GM18867 (cell line): ENCODE measurements at regions not wholly inside any gene's neighbourhood (a gene's known extent, or its start where the extent isn't known, plus 50 kb on each side); places are given as distances from the start of the nearest gene placed in this dataset.

Experiments used
- ATAC-seq: cut with Tn5 transposase; IDR thresholded peaks from one replicate; pipeline ENCODE4 v1.9.1; 2021; ENCODE audit warnings: mild to moderate bottlenecking, moderate library complexity; ENCODE audit not compliant: unreplicated experiment

DNA sequence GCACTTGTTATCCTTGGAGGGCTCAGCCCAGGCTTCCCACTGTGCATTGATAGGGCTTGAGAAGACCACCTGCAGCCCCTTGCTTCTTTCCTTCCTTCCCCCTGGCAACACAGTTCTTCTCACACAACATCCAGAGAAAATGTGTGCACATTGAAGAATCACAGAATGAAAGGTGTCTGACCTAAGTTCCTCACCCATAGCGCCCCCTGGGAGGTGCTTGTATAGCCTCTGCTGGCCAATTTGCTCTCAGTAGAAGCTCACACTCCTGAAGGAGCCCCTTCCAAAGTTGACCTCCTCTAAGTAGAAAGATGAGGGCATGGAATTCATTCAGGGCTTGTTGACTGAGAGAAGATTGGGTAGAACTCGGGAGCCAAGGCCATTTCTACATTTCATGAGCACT, 758.4 kb upstream of the KLHL29 start:
- no peak for ATAC-seq

DNA sequence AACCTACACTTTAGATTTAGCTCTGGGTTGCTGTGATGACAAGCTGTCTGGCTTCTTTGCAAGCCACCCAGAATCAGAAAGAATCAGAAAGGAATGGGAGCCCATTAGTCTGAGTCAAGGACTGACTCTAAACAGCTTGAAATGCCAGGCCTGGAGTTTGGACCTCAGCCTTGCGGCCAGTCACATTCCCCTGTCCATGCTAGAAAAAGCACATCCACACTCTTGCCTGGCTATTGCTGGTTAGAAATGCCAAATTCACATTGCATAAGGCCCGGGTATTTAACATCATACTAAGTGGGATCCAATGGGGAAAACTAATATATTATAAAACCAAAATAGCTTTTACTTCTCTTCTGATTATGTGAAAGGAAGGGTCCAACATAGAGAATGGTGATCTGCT, 756.8 kb upstream of the KLHL29 start:
- ATAC-seq: no peak

DNA sequence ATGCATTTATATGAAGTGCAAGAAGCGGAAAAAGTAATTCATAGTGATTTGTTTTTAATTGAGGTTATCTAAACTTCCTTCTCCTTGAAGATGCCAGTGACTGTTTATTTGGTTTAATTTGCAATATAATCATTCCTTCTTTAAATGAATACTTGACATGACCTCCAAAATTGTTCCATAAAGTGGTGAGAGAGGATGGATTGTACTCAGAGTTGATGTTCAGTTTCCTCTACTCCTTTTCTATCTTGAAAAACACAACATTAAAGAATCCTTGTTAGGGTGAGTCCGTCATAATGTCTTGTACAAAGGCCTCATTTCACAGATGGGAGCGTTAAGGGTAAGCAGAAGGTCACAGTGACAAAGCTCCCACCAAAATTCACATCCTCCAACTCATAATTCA, 756.1 kb upstream of the KLHL29 start:
- no peak for ATAC-seq

DNA sequence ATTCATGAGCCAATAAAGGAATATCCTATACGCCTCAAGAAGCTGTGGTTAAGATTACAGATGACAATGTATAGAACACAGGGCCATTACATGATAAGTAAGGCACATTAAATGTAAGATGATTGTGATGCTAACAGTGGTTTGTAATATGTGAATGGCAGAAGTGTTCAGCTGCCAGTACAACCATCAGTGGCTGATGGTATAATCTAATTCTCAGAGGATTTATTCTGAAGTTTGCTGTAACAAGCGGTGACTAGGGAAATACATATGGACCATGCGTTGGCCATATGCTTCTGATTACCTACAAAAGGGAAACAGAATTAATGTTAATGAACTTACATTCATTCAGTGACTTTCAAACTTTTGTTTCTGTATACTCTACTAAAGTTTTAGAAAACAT, 750.8 kb upstream of the KLHL29 start:
- ATAC-seq: no peak

DNA sequence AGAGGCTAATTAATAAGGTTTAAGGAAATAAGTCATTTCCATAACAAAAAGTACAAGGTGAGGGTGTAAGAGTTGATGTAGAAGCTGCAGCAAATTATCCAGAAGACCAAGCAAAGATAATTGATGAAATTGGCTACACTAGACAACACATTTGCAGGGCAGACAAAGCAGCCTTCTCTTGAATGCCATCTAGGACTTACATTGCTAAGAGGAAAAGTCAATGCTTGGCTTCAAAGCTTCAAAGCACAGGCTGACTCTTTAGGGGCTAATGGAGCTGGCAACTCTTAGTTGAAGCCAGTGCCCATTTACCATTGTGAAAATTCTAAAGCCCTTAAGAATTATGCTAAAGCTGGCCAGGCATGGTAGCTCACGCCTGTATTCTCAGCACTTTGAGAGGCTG, 728.6 kb upstream of the KLHL29 start:
- no peak for ATAC-seq

DNA sequence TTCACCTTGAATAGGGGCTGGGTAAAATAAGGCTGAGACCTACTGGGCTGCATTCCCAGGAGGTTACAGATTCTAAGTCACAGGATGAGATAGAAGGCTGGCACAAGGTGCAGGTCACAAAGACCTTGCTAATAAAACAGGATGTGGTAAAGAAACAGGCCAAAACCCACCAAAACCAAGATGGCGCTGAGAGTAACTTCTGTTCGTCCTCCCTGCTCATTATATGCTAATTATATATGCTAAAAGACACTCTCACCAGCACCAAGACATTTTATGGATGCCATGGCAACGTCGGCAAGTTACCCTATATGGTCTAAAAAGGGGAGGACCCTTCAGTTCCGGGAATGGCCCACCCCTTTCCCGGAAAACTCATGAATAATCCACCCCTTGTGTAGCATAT, 711.5 kb upstream of the KLHL29 start:
- ATAC-seq: no peak

DNA sequence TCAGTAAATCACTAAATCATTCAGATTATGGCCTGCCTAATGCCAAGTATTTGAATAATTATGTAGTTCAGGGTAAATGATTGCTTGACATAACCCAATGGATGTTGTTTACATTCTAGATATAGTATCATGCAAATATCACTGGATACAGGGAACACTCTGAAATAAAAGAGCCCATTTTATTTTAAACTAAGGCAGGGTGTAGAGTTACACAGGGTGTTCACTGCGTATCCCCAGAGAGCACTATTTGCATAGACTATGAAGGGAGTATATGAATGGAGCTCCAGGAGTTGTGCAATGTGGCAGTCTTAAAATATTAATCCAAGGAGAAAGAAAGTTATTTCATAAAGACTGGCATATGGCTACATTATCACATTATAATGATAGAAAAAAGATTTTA, 701.1 kb upstream of the KLHL29 start:
- no peak for ATAC-seq

DNA sequence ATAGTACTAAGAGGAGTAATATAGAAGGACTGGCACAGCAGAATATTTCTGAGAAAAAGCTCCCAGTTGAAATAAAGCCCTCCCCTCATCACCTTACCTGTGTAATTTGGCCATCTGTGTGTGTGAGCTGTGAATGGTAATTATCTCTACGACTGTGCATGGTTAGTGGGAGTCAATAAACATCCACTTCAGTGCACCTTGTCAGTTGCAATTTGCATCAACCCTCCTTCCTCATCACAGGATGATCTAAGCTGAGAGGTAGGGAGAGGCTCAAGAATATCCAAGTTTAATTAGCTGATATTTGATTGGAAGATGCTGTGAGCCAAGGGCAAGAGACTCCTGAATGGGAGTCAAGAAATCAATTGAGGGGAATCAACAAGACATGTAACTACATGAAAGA, 694.9 kb upstream of the KLHL29 start:
- ATAC-seq: no peak

DNA sequence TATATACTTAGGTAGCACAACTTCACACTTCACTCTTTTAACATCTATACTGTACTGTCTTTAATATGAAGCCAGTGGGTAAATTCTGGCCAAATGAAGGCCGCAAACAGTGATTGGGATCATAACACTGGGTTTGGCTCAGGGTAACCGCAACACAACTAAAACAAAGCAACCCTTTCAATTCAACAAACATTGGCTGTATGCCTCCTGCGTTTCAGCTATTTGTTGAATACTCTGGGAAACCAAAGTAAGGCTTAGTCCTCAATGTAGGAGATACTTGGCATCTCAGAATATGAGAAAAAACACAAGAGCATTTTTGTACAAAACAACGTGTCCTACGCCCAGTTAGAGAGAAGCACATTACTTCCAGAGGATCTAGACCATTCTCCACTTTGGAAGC, 693.3 kb upstream of the KLHL29 start:
- no peak for ATAC-seq

DNA sequence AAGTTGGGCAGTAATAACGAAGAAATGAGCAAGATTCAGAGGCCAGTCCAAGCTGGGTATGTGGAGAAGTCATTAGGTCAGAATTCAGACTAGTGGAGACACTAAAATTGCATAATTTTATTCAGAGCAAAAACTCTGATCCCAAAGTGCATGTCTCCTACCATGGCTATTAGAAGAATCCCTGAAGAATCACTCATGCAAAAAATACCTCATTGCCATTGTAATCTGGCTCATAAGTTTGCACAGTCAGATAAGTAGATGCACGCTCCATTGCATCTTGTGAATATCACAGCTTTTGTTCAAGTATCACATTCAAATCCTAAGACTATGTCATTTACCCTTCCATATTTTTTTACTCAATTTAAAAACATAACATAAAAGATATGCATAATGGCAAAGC, 692.2 kb upstream of the KLHL29 start:
- no peak for ATAC-seq

DNA sequence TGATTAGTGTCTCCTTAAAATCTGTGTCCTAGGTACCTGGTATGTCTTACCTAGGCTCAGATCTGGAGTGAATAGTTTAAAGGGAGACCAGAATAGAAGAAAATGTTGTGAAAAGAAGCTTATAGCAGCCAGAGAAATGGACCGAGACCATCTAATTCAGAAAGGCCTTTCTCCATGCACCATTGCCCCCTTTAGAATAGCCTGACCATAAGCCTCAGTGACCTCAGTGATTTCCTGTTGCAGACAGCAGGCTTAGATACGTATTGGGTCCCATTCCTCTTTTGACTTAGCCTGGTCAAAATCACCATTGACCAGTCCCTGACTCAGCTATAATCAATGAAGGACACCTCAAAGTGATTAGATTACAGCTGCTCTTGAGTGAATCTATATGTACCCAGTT, 690.7 kb upstream of the KLHL29 start:
- ATAC-seq: no peak

DNA sequence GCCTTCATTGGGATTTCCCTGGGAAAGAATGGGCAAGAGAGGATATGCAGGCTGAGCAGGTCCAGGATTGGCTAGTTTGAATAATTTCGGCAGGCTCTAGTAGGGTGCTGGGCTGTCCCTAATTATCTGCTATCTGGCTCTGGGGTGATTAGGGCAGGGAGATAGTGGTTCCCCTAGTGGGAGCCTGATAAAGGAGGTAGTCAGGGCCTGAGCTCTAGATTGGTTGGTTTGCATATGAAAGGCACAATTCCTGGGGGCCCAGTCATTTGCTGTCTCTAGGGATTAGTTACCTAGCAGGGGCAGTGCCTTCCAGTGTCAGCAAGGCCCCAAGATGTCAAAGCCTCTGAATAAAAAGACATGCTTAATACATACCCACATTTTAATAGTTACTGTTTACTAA, 690.1 kb upstream of the KLHL29 start:
- ATAC-seq: no peak

DNA sequence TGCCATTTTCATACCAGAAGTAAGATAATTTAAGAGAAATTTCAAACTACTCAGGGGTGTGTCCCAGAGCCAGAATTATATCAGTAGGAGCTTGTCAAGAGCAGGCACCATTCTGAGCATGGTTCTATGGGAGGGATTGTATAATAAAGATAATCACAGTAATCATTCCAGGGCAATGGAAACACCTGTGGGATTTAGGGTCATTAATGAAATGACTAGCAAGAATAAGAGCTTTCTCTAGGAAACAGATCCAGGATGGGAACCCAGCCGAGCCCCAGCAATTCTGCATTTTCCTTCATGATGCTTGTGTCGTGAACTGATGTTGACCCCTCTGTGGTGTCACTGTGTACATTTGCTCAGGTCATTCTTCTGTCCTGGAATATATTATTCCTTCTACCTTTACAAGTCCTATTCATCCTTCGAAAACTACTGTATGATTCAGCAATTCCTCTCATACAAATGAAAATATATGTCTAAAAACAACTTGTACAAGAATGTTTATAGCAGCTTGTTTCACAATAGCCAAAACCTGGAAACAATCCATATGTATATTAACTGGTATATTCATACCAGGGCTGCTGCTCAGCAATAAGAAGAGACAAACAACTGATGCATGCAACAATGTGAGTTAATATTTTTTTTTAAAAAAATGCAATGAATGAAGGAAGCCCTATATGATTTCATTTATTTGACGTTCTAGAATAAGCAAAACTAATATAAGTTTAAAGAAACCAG, 687.8 kb upstream of the KLHL29 start:
- ATAC-seq: no peak

DNA sequence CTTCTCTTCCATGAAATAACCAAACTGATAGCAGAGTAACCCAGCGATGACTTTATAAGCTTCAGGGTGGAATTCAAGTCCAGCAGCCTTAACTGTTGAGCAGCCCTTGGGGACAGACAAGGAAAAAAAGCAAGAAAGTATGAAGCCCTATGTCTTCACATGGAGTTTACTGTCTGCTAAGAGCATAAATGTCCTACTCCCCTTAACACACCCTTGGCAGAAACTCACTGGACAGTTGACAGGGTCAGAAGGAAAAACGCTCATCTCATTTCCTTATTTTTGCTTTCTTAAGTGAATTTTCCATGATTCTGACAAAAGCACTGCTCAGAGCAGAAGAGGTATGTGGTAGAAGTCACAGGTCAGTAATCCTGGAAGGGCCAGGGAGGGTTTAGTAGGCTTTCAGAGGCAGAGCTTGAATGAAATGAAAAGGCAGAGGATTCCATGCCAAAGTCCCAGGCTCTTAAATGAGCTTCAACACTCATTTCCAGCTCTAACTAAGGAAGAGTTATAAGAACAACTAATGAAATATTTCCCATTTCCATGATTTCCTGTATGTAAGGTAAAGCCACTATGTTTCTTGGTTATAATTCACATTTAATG, 683.3 kb upstream of the KLHL29 start:
- no peak for ATAC-seq

DNA sequence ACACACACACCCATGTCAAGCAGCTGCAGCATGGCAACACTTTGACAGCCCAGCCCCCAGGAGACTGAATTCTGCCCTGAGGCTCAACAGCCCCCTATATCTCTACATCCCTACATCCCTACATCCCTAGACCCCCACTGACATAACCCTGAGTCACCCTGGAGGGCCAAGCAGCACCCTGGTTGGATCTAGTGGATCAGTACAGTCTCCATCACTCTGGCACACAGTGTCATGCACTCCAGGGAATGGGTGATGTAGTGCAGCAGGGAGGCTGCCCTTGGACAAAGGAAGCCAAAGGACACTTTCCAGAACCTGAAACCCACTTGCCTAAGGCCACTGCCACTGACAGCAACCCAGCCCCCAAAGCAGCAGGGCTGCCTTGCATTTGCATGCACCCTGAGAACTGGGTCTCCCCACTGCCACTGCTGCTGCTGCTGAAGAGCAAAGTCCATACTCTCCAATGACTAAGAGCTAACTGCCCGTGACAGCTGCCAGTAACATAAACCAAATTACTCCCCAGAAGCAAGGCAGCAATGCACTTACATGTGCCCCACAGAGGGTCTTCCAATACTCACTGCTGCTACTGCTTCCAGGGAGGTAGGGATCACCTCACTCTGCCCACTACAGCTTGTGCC, 681.6 kb upstream of the KLHL29 start:
- no peak for ATAC-seq

DNA sequence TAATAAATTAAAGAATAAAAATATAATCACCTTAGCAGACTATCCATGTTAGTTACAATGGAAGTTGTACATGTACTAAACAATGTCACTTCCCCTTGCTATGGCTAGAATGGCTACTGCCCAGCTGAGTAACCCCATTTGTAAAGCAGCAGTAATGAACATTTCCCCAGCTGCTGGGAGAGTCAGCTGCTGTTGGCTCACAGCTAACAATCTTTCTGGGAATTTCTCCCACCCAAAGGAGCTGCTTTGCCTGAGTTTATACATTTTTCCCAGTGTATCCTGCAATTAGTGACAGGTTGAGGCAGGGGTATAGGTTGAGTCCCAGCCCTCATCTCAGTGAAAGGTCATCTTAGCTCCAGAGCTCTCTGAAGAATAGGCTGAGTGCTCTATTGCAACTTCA, 665.6 kb upstream of the KLHL29 start:
- ATAC-seq: no peak

DNA sequence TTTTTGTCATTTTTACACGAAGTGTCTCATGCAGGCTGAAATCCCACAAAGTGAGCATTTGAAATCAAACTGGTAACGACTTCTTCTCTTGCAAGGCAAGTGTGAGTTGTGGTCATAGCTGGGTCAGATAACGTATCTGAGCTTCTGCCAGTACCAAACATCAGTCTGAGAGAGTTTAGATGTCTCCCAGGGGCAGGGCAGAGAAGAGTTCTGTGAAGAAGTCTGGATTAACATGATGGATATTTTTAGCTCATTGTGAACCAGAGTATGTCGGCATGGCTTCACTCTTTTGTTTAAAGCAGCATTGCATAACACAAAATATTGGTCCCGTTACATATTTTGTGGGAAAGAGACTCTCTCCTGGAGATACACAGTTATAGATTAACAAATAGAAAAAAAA, 655.5 kb upstream of the KLHL29 start:
- no peak for ATAC-seq

DNA sequence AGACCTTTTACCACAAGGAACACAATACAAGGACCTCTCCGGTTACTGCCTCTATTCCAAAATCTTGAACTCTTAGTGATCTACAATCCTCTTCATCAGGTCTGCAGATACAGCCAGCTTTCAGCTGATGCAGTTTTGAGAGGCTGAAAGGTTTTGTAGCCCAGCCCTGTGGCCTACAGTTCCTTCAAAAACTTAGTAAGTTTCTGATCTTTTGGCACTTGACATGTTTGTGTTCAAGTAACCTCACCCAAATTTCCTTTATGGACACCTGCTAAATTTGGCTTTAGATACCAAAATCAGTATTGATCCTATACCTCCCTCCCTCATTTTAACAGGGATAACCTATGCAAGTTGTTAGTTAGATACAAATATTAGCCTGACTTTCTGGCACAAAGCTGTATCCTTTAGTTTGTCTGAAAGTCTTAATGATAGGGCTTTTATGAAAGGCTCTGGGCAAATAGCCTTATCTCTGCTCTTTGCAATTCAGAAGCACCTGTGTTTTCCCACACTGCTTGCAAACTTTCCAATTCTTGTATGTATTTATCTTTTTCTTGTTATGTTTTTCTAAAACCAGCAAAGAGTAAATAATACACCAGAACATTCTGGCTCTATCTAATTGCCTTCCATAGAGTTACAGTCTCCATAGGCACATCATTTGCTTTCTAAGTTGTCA, 650.5 kb upstream of the KLHL29 start:
- ATAC-seq: no peak

DNA sequence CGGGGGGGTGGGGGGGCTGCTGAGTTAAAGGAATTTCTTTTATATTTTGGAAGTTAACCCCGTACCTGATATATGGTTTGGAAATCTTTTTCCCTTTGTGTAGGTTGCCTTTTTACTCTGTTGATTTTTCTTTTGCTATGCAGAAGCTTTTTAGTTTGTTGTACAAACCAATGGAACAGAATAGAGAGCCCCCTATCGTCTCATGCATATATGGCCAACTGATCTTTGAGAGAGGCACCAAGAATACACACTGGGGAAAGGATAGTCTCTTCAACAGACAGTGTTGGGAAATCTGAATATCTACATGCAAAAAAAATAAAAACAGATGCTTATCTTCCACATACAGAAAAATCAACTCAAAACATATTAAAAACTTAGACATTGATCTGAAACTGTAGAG, 647.8 kb upstream of the KLHL29 start:
- no peak for ATAC-seq

DNA sequence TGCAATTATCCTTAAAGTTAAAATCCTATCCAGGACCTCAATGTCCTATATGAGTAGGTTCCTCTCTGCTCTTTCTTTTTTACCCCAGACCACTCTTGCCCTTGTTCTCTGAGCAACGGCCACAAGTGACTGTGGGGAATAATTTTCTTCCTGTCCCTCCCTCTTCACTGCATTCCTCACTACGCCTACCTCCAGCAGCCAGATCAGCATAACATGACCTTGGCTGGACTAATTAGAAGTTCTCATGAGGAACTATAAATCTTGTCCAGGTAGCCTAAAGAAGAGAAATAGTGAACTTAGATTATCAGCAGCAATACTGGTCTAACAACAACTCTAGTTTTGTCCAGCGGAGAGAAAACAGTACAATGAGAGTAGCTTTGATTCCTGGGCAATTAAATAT, 643.8 kb upstream of the KLHL29 start:
- ATAC-seq: no peak

DNA sequence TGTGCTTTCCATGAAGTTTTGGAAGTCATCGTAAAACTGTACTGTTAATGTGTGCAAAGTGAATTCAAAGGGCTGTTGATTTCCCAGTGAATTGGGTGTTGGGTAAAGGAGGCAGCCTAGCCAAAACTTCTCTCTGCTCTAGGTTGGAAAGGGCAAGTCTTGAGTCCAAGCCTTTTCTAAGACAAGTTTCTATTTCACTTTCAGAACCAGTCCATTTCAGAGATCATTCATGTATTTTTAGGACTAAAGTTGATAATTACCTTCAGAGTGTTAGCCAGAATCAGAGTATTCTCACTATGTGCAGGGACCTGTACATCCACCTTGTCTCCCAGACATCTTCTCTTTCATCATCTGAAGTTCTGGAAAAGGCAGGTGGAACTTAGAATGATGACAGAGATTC, 636.1 kb upstream of the KLHL29 start:
- peak; percentile 78 for ATAC-seq

DNA sequence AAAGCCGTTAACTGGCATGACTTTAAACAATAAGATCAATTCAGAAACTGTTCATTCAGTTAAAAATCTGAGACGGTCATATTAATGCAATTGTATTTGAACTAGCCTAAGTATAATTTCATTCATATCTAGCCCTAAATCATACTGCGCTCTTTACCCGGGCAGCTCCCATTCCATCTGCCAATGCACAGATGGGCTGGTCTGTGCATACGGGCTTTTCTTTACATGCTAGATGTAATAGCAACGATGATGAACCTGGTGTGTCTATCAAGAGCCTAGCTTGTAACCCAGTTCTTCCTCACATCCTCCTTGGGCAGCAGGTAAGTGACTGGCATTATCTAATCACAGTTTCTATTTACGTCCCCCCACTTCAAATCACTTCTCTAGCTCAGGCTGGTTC, 631.5 kb upstream of the KLHL29 start:
- ATAC-seq: no peak
